Immature natural killer cell (primary cell): ENCODE measurements at regions not wholly inside any gene's neighbourhood (a gene's known extent, or its start where the extent isn't known, plus 50 kb on each side); places are given as distances from the start of the nearest gene placed in this dataset.

ENCODE experiments used
- DNase-seq, 3 donors: peaks; one replicate each; pipeline ENCODE4 v3.0.0; 2022; ENCODE audit warnings: mixed read lengths in 1 of 3
- H3K27ac Mint-ChIP-seq, 6 donors: one replicate each; pipeline ENCODE4 v1.8.0; 2020; ENCODE audit warnings: mixed read lengths in 6 of 6, mild to moderate bottlenecking in 5 of 6, inconsistent platforms in 4 of 6, moderate library complexity in 3 of 6
- H3K27me3 Mint-ChIP-seq, 3 donors: one replicate each; pipeline ENCODE4 v1.8.0; 2020 to 2021; ENCODE audit warnings: low read depth in 3 of 3, mild to moderate bottlenecking in 3 of 3, mixed read lengths in 3 of 3, moderate library complexity in 3 of 3, inconsistent platforms in 1 of 3
- H3K36me3 Mint-ChIP-seq, 3 donors: one replicate each; pipeline ENCODE4 v1.8.0; 2020; ENCODE audit warnings: mixed read lengths in 3 of 3, inconsistent platforms in 2 of 3, mild to moderate bottlenecking in 2 of 3
- H3K4me1 Mint-ChIP-seq, 2 donors: one replicate each; pipeline ENCODE4 v1.8.0; 2020; ENCODE audit warnings: inconsistent platforms in 2 of 2, mild to moderate bottlenecking in 2 of 2, mixed read lengths in 2 of 2, moderate library complexity in 1 of 2
- H3K4me3 Mint-ChIP-seq, 5 donors: one replicate each; pipeline ENCODE4 v1.8.0; 2020; ENCODE audit warnings: mild to moderate bottlenecking in 5 of 5, mixed read lengths in 5 of 5, inconsistent platforms in 3 of 5, moderate library complexity in 3 of 5
- H3K9me3 Mint-ChIP-seq, 6 donors: one replicate each; pipeline ENCODE4 v1.8.0; 2020; ENCODE audit warnings: mild to moderate bottlenecking in 6 of 6, mixed read lengths in 6 of 6, inconsistent platforms in 4 of 6, moderate library complexity in 3 of 6

DNA sequence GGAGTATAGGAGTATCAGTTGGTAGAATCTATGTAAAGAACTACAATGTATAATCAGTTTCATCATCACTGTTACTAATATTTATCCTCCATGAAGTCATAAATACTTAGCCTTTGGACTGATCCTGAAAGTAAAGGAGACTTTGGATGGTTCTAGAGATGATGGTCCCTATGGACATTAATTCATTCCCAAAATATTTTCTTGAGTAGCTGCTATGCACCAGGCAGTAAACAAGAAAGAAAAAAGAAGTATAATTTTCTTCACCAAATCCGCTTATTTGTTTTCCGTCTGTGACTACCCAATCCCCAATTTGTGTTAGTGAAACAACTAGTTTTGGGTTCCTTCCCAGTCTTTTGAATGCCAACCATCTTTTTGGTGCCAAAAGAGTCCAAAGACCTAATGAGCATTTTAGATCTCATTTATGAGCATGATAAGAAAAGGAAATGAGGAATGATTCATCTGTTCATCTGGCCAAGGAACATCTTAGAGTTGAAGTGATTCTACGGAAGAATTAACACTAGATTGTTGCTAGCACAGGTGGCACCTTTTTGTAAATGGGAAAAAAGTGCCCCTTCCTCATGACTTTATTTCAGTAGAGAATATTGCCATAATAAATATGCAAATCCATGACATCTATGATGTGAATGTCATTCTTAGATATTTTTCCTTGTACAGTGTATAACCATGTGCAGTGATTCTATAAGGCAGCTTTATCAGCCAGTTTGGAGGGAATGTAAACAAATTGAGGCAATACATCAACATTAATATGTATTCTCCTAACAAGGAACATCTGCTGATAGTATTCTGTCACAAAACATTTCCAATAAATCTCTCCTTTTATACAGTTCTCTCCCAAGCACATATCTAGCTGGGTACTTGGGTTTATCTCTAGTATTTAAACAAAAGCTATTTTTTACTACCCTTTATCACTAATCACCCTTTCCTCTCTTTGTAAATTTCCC is 85.1 kb upstream of the CCDC91 start:
- peaks cover 0 to 3% (median 2%) of the 10 kb centered on the region in 3 donors for H3K27me3 Mint-ChIP-seq
- no peak overlapping the region for H3K4me3 Mint-ChIP-seq
- peaks cover 2 to 23% of the 10 kb centered on the region in 2 donors for H3K4me1 Mint-ChIP-seq
- no peaks in the 10 kb centered on the region for H3K36me3 Mint-ChIP-seq
- DNase-seq: no peak
- no peak overlapping the region for H3K27ac Mint-ChIP-seq
- peaks cover 0 to 4% (median 2%) of the 10 kb centered on the region in 6 donors for H3K9me3 Mint-ChIP-seq

DNA sequence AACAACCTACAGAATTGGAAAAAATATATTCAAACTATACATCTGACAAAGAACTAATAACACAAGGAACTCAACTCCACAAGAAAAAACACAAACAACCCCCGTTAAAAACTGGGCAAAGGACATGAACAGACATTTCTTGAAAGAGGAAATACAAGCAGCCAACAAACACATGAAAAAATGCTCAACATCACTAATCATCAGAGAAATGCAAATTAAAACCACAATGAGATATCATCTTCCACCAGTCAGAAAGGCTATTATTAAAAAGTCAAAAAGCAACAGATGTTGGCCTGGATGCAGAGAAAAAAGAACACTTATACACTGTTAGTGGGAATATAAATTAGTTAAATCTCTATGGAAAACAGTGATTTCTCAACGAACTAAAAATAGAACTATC is 82.6 kb upstream of the CCDC91 start:
- H3K4me3 Mint-ChIP-seq: no peak overlapping the region
- no peak overlapping the region for H3K27ac Mint-ChIP-seq

DNA sequence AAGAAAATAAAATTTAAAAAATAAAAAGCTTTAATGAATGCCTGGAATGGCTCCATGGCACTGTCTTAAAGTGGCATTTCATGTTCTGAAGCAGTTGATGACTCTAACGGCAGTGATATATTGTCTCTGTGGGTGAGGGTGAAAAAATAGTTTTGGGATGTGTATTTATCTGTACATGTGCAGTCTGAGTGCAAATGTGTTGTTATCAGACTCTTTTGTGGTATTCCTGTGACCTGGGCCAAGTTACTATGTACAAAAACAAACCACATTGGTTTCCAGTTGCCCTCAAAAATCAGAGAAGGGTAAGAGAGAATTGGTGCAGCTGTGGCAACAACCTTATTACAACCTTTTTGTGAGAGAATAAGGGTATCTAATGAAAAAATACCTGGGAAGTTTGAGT is 81.7 kb upstream of the CCDC91 start:
- Mint-ChIP-seq H3K27ac (no peak overlapping the region), H3K9me3 (peaks cover 0 to 3% (median 1%) of the 10 kb centered on the region in 6 donors), H3K4me3 (no peak overlapping the region), H3K4me1 (peaks cover 2 to 23% of the 10 kb centered on the region in 2 donors), H3K27me3 (peaks cover 0 to 3% (median 2%) of the 10 kb centered on the region in 3 donors), H3K36me3 (no peaks in the 10 kb centered on the region)
- DNase-seq: peak; percentile 12 to 39 (median 28)

More for the DNA sequence above, 82.6 kb upstream of the CCDC91 start:
- H3K27me3 Mint-ChIP-seq: peaks cover 0 to 3% (median 2%) of the 10 kb centered on the region in 3 donors
- no peak for DNase-seq
- no peaks in the 10 kb centered on the region for H3K36me3 Mint-ChIP-seq
- H3K9me3 Mint-ChIP-seq: peaks cover 0 to 4% (median 2%) of the 10 kb centered on the region in 6 donors
- H3K4me1 Mint-ChIP-seq: peaks cover 2 to 23% of the 10 kb centered on the region in 2 donors

GRCh38 chr12:28110329-28110728 is 79.9 kb upstream of the CCDC91 start:
- H3K27ac Mint-ChIP-seq: no peak overlapping the region
- H3K4me3 Mint-ChIP-seq: no peak overlapping the region
- DNase-seq: no peak
- peaks cover 0 to 4% (median 0%) of the 10 kb centered on the region in 6 donors for H3K9me3 Mint-ChIP-seq
- H3K27me3 Mint-ChIP-seq: peaks cover 2 to 5% (median 4%) of the 10 kb centered on the region in 3 donors
- peaks cover 2 to 23% of the 10 kb centered on the region in 2 donors for H3K4me1 Mint-ChIP-seq
- H3K36me3 Mint-ChIP-seq: peaks cover 0 to 3% (median 0%) of the 10 kb centered on the region in 3 donors

GRCh38 chr12:28114488-28114887 is 75.8 kb upstream of the CCDC91 start:
- H3K4me3 Mint-ChIP-seq: no peak overlapping the region

GRCh38 chr12:28121433-28121832 is 68.8 kb upstream of the CCDC91 start:
- H3K4me3 Mint-ChIP-seq: no peak overlapping the region
- no peak overlapping the region for H3K27ac Mint-ChIP-seq
- no peaks in the 10 kb centered on the region for H3K36me3 Mint-ChIP-seq
- no peak for DNase-seq
- peaks cover 0 to under 1% (median 0%) of the 10 kb centered on the region in 3 donors for H3K27me3 Mint-ChIP-seq
- no peaks in the 10 kb centered on the region for H3K4me1 Mint-ChIP-seq
- no peaks in the 10 kb centered on the region for H3K9me3 Mint-ChIP-seq

More at GRCh38 chr12:28114488-28114887, 75.8 kb upstream of the CCDC91 start:
- peaks cover 0 to 3% (median 0%) of the 10 kb centered on the region in 3 donors for H3K36me3 Mint-ChIP-seq
- peaks cover 0 to under 1% of the 10 kb centered on the region in 2 donors for H3K4me1 Mint-ChIP-seq
- H3K27ac Mint-ChIP-seq: no peak overlapping the region
- H3K9me3 Mint-ChIP-seq: peaks cover 0 to 3% (median 0%) of the 10 kb centered on the region in 6 donors
- no peak for DNase-seq
- H3K27me3 Mint-ChIP-seq: peaks cover 2 to 3% (median 2%) of the 10 kb centered on the region in 3 donors

DNA sequence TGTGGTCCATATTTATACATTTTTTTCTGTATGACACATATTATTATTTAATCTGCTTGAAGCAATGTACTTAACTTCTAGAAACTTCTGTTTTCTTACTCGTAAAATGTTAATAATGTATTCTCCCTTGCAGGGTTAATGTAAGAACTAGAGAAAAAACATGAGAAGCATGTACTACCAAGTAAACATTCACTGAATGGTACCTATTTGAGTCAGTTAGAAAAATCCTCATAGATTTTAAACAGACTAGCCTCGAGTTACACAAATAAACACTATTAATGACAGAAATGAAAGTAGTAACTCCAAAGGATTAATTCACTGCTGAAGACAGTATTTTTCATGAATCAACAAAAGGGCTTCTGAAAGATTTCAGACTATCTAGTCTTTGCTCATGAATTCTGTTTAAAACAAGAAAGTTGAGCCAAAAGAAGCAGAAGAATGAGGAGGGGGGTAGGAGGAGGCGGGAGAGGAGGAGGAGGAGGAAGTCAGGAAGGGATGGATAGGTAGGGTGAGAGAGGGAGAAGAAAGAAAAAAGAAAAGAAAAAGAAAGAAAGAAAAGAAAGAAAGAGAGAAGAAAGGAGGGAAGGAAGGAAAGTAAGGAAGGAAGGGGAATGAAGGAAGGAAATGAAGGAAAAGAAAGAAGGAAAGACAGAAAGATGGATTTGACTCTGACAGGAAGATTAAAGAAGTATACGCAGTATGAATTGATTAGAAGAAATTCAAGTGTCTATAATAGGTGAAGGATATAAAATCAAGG is 68.2 kb upstream of the CCDC91 start:
- H3K9me3 Mint-ChIP-seq: no peaks in the 10 kb centered on the region
- no peaks in the 10 kb centered on the region for H3K4me1 Mint-ChIP-seq
- no peak overlapping the region for H3K27ac Mint-ChIP-seq
- H3K27me3 Mint-ChIP-seq: peaks cover 0 to 2% (median 0%) of the 10 kb centered on the region in 3 donors
- H3K4me3 Mint-ChIP-seq: no peak overlapping the region
- no peak for DNase-seq
- H3K36me3 Mint-ChIP-seq: no peaks in the 10 kb centered on the region

- H3K4me1 Mint-ChIP-seq: no peaks in the 10 kb centered on the region
Observed at GRCh38 chr12:28122756-28123155, 67.5 kb upstream of the CCDC91 start.

DNA sequence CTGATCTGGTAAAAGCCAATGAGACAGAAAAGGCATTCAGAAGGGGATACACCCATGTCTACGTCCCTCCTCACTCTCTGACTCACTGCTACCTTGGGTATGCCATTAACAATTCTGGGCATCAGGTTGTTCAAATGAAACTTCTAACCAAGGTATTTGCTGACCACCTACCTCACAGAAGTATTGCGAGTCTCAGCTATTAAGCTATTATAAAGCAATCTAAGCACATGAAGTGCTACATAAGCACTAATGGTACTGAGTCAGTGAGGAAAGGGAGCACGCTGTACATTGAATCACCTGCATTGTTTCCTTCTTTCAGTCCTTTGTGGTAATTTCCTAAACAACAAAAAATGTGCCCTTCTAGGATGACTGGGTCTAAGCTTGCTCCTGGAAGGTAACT is 62.8 kb upstream of the CCDC91 start:
- H3K9me3 Mint-ChIP-seq: no peaks in the 10 kb centered on the region
- DNase-seq: no peak
- H3K4me1 Mint-ChIP-seq: no peaks in the 10 kb centered on the region
- H3K27me3 Mint-ChIP-seq: peaks cover 0 to 4% (median 2%) of the 10 kb centered on the region in 3 donors
- no peak overlapping the region for H3K27ac Mint-ChIP-seq
- H3K4me3 Mint-ChIP-seq: no peak overlapping the region
- no peaks in the 10 kb centered on the region for H3K36me3 Mint-ChIP-seq

More at GRCh38 chr12:28122756-28123155, 67.5 kb upstream of the CCDC91 start:
- H3K27me3 Mint-ChIP-seq: peaks cover 0 to 2% (median 0%) of the 10 kb centered on the region in 3 donors
- H3K4me3 Mint-ChIP-seq: no peak overlapping the region
- H3K9me3 Mint-ChIP-seq: no peaks in the 10 kb centered on the region
- no peaks in the 10 kb centered on the region for H3K36me3 Mint-ChIP-seq
- H3K27ac Mint-ChIP-seq: no peak overlapping the region
- DNase-seq: no peak

DNA sequence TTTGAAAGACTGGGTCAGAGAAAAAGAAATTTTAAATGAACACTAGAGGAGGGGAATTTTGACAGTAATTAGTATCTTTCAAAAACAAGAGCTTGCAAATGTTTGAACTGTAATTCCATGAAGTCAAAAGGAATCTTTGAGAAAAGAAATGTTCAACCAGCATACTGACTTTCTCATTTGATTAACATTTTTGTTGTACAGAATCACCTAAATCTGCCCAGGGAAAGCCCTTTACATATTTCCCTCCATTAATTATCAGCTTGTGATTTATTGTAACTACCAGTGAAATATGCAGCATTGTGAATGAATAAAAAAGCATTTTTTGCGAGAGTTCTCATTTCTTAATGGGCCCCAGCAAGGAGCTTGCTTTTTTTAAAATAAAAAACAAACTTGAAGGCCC is 61.2 kb upstream of the CCDC91 start:
- Mint-ChIP-seq H3K27me3 (peaks cover 0 to 4% (median 2%) of the 10 kb centered on the region in 3 donors), H3K9me3 (no peaks in the 10 kb centered on the region), H3K4me3 (no peak overlapping the region), H3K36me3 (no peaks in the 10 kb centered on the region), H3K27ac (no peak overlapping the region), H3K4me1 (no peaks in the 10 kb centered on the region)
- DNase-seq: no peak

GRCh38 chr12:28130234-28130624 is 60.0 kb upstream of the CCDC91 start:
- H3K27ac Mint-ChIP-seq: no peak overlapping the region
- H3K27me3 Mint-ChIP-seq: peaks cover 0 to 4% (median 2%) of the 10 kb centered on the region in 3 donors
- H3K36me3 Mint-ChIP-seq: no peaks in the 10 kb centered on the region
- no peak for DNase-seq
- no peaks in the 10 kb centered on the region for H3K4me1 Mint-ChIP-seq
- no peak overlapping the region for H3K4me3 Mint-ChIP-seq
- peaks cover 0 to 2% (median 0%) of the 10 kb centered on the region in 6 donors for H3K9me3 Mint-ChIP-seq

DNA sequence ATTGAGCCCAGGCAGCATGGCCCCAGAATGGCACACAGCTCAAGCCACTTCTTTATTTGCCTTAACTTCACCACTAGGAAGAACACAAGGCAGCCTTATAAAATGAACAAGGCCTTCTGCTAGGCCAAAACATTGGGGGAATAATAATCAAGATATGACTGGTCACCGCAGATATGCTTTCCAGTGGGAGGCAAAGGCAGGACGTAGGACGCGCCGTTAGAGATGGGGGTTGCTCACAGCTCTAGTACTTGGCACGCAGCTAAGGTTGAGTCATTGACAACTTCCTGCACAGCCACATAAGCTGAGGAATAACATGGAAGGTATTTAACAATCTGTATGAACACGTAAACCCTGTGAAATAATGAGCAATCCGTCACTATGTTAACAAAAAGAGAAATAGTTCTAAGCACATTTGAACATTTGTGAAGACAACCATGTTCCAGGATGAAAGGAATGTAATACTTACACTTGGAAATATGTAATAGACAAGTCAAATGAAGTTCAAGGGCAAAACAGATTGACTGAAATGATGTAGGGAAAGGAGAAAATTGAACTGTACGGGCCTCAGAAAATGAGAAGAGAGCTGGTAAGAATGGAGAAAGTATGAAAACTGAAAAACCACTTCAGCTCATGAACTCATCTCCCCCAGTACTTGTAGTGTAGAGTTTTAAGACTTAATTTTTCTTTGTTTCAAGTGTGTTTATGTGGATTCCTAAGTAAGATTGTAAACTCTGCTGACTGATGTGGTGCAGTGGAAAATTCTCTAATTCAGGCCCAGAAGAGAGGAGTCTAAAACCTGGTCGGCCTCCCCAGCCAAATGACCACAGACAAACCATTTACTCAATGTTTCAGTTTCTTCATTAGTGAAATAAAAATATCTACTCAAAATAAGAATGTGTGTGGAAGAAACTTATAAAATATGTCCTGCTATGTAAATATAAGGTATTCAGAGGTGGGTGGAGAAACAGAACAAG is 59.3 kb upstream of the CCDC91 start:
- no peak overlapping the region for H3K4me3 Mint-ChIP-seq
- no peaks in the 10 kb centered on the region for H3K36me3 Mint-ChIP-seq
- peaks cover 0 to 2% (median 0%) of the 10 kb centered on the region in 6 donors for H3K9me3 Mint-ChIP-seq
- H3K27ac Mint-ChIP-seq: no peak overlapping the region
- H3K4me1 Mint-ChIP-seq: no peaks in the 10 kb centered on the region
- no peak for DNase-seq
- peaks cover 0 to 4% (median 3%) of the 10 kb centered on the region in 3 donors for H3K27me3 Mint-ChIP-seq

DNA sequence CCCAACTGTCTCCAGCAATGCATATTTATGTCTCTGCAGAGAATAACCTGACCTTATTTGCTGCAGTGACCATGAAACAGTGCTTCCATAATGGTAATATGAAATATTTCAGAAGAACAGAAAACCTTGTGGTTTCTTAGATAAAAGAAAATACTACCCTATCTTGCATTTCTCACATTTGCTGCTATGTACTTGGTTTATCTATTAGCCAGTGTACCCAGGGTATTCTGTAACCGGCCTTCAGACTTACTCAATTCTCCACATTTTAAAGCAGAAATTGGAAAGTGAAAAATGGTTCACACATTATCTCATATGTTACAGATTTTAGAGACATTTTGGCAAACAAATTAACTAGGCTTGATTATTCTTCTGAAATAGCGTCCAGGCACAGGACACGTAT is 57.9 kb upstream of the CCDC91 start:
- H3K27ac Mint-ChIP-seq: no peak overlapping the region
- no peaks in the 10 kb centered on the region for H3K36me3 Mint-ChIP-seq
- peaks cover 0 to 3% (median 0%) of the 10 kb centered on the region in 6 donors for H3K9me3 Mint-ChIP-seq
- H3K27me3 Mint-ChIP-seq: peaks cover 0 to 7% (median 6%) of the 10 kb centered on the region in 3 donors
- H3K4me3 Mint-ChIP-seq: no peak overlapping the region
- no peak for DNase-seq
- no peaks in the 10 kb centered on the region for H3K4me1 Mint-ChIP-seq
